ENCODE measurements at regions not wholly inside any gene's neighbourhood (a gene's known extent, or its start where the extent isn't known, plus 50 kb on each side); places are given as distances from the start of the nearest gene placed in this dataset.
"Not testable (repeated sequence)": the region's sequence is repeated elsewhere in the genome, so short reads cannot be mapped to it uniquely, and the experiment has no call there.

GRCh38 chr4:49262786-49263185 is 276.7 kb downstream of the CWH43 start:
- not testable (repeated sequence) for H2AK5ac ChIP-seq (ENCODE audit: low read length); H3K79me1 ChIP-seq (ENCODE audit: low read length); H2BK15ac ChIP-seq (replicated peaks; ENCODE audit: low read depth)

GRCh38 chr4:49270435-49270834 is 284.4 kb downstream of the CWH43 start:
- not testable (repeated sequence) for H3K4me3 ChIP-seq (ENCODE audit: low read length); H3K23ac ChIP-seq (ENCODE audit: low read length); H2AK5ac ChIP-seq (ENCODE audit: low read length); H3K36me3 ChIP-seq (ENCODE audit: control insufficient read depth, insufficient read depth, low read length); H3K79me1 ChIP-seq (ENCODE audit: low read length); H3K4ac ChIP-seq (ENCODE audit: low read depth, low read length); H3K4me1 ChIP-seq (ENCODE audit: control insufficient read depth, low read depth, low read length); DNase-seq; H3K56ac ChIP-seq (ENCODE audit: low read length); H3K18ac ChIP-seq (ENCODE audit: low read length); H3K9ac ChIP-seq (ENCODE audit: low read length); H3K4me2 ChIP-seq (ENCODE audit: low read length); H3K79me2 ChIP-seq (ENCODE audit: control insufficient read depth, insufficient read depth, low read length); H2BK120ac ChIP-seq (ENCODE audit: low read depth, low read length); H2BK5ac ChIP-seq (ENCODE audit: low read length); H4K8ac ChIP-seq (ENCODE audit: low read depth, low read length); H3K27ac ChIP-seq (ENCODE audit: low read depth, low read length); H4K5ac ChIP-seq (ENCODE audit: low read length); H3K27me3 ChIP-seq (ENCODE audit: insufficient read depth, low read length, poor library complexity); H2BK15ac ChIP-seq (replicated peaks; ENCODE audit: low read depth)
- WGBS (ENCODE audit: extremely low coverage, insufficient coverage, low lambda C conversion rate): no CpG with 5 or more reads among the region's 28 CpGs

More at GRCh38 chr4:49262786-49263185, 276.7 kb downstream of the CWH43 start:
- not testable (repeated sequence) for H3K9ac ChIP-seq (ENCODE audit: low read length); H3K4me1 ChIP-seq (ENCODE audit: control insufficient read depth, low read depth, low read length); H3K36me3 ChIP-seq (ENCODE audit: control insufficient read depth, insufficient read depth, low read length); DNase-seq; H3K4me3 ChIP-seq (ENCODE audit: low read length); H2BK120ac ChIP-seq (ENCODE audit: low read depth, low read length); H2BK5ac ChIP-seq (ENCODE audit: low read length); H3K27ac ChIP-seq (ENCODE audit: low read depth, low read length); H4K5ac ChIP-seq (ENCODE audit: low read length); H4K8ac ChIP-seq (ENCODE audit: low read depth, low read length); H3K23ac ChIP-seq (ENCODE audit: low read length); H3K79me2 ChIP-seq (ENCODE audit: control insufficient read depth, insufficient read depth, low read length); H3K56ac ChIP-seq (ENCODE audit: low read length); H3K4me2 ChIP-seq (ENCODE audit: low read length); H3K4ac ChIP-seq (ENCODE audit: low read depth, low read length); H3K18ac ChIP-seq (ENCODE audit: low read length); H3K27me3 ChIP-seq (ENCODE audit: insufficient read depth, low read length, poor library complexity)
- WGBS (ENCODE audit: extremely low coverage, insufficient coverage, low lambda C conversion rate): no CpG with 5 or more reads among the region's 2 CpGs

GRCh38 chr4:49270912-49271311 is 284.8 kb downstream of the CWH43 start:
- WGBS (ENCODE audit: extremely low coverage, insufficient coverage, low lambda C conversion rate): no CpG with 5 or more reads among the region's 21 CpGs
- not testable (repeated sequence) for H4K5ac ChIP-seq (ENCODE audit: low read length); H3K4me2 ChIP-seq (ENCODE audit: low read length); H2BK5ac ChIP-seq (ENCODE audit: low read length); H3K9ac ChIP-seq (ENCODE audit: low read length); H4K8ac ChIP-seq (ENCODE audit: low read depth, low read length); H3K27me3 ChIP-seq (ENCODE audit: insufficient read depth, low read length, poor library complexity); H3K4me1 ChIP-seq (ENCODE audit: control insufficient read depth, low read depth, low read length); DNase-seq; H3K4me3 ChIP-seq (ENCODE audit: low read length); H3K18ac ChIP-seq (ENCODE audit: low read length); H2BK120ac ChIP-seq (ENCODE audit: low read depth, low read length); H3K79me2 ChIP-seq (ENCODE audit: control insufficient read depth, insufficient read depth, low read length); H3K4ac ChIP-seq (ENCODE audit: low read depth, low read length); H2BK15ac ChIP-seq (replicated peaks; ENCODE audit: low read depth); H3K36me3 ChIP-seq (ENCODE audit: control insufficient read depth, insufficient read depth, low read length); H2AK5ac ChIP-seq (ENCODE audit: low read length); H3K23ac ChIP-seq (ENCODE audit: low read length); H3K56ac ChIP-seq (ENCODE audit: low read length); H3K27ac ChIP-seq (ENCODE audit: low read depth, low read length); H3K79me1 ChIP-seq (ENCODE audit: low read length)

DNA sequence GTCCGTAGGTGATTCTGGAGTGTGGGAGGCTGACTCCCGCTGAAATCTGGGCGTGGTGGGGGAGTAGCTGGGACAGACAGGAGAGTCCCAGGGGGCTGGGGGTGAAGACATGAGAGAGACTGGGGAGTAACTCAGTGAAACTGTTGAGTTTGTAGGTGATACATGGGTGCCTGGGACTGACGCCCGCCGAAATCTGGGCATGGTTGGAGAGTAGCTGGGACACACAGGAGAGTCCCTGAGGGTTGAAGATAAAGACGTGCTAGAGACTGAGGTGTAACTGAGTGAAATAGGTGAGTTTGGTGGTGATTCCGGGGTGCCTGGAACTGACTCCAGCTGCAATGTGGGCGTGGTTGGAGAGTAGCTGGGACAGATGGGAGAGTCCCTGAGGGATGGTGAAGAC is 299.8 kb downstream of the CWH43 start:
- H3K56ac ChIP-seq (ENCODE audit: low read length); H4K8ac ChIP-seq (ENCODE audit: low read depth, low read length); H3K27ac ChIP-seq (ENCODE audit: low read depth, low read length); H3K79me2 ChIP-seq (ENCODE audit: control insufficient read depth, insufficient read depth, low read length); H3K23ac ChIP-seq (ENCODE audit: low read length); H3K4me1 ChIP-seq (ENCODE audit: control insufficient read depth, low read depth, low read length); H2BK120ac ChIP-seq (ENCODE audit: low read depth, low read length); H3K4ac ChIP-seq (ENCODE audit: low read depth, low read length); DNase-seq; H3K36me3 ChIP-seq (ENCODE audit: control insufficient read depth, insufficient read depth, low read length); H2BK15ac ChIP-seq (replicated peaks; ENCODE audit: low read depth); H2AK5ac ChIP-seq (ENCODE audit: low read length); H4K5ac ChIP-seq (ENCODE audit: low read length); H3K79me1 ChIP-seq (ENCODE audit: low read length); H2BK5ac ChIP-seq (ENCODE audit: low read length); H3K9ac ChIP-seq (ENCODE audit: low read length); H3K4me2 ChIP-seq (ENCODE audit: low read length); H3K18ac ChIP-seq (ENCODE audit: low read length); H3K4me3 ChIP-seq (ENCODE audit: low read length); H3K27me3 ChIP-seq (ENCODE audit: insufficient read depth, low read length, poor library complexity): not testable (repeated sequence)
- no CpG with 5 or more reads among the region's 9 CpGs for WGBS (ENCODE audit: extremely low coverage, insufficient coverage, low lambda C conversion rate)

DNA sequence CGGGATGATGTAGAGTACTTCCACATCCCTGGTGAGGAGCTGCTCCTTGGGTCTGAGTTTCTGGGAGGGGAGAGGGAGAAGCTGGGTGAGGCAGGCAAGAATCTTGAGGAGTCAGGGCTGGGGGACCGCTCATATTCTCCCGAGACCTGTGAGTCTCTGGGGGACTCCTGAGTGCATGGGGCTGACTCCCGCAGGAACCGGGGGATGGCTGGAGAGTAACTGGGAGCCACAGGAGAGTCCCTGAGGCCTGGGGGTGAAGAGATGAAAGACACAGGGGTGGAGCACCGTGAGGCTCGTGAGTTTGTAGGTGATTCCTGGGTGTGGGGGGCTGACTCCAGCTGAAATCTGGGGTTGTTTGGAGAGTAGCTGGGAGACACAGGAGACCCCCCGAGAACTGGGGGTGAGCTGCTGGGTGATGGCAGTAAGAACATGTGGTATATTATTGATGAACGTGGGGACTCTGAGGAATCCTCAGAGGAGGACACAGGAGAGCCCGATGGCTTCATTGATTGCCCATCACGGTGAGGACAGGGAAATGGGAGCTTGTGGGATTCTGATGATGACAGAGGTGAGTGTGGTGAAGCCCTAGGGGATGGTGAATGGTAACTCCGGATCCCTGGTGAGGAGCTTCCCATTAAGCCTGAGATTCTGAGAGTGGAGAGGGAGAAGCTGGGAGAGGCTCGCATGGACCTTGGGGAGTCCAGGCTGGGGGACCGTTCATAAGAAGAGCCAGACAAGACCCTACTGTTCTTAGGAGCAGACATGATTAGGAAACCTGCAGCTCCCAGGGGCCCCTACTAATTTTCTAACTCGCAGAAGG is 301.1 kb downstream of the CWH43 start:
- no CpG with 5 or more reads among the region's 15 CpGs for WGBS (ENCODE audit: extremely low coverage, insufficient coverage, low lambda C conversion rate)

DNA sequence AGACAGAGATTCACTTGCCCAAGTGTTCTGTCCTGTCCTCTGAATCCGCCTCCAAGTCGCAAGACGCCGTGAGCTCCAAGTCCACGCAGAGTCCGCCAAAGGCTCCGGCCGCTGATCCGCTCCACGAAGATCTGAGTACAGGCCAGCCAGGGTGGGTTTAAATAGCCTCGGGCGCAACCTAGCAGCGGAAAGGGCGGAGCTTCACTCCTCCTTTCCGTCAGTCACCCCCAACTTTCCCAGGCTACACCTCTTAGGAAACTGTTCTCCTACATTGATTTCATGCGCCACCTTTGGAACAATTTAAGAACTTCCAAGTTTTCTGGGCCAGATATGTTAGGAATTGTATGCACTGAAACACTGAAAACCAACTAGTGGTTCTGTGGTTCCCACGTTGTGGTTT is 301.8 kb downstream of the CWH43 start:
- H3K4ac ChIP-seq (ENCODE audit: low read depth, low read length); H3K4me1 ChIP-seq (ENCODE audit: control insufficient read depth, low read depth, low read length); H3K56ac ChIP-seq (ENCODE audit: low read length); H3K27me3 ChIP-seq (ENCODE audit: insufficient read depth, low read length, poor library complexity); H2AK5ac ChIP-seq (ENCODE audit: low read length); H2BK15ac ChIP-seq (replicated peaks; ENCODE audit: low read depth); H4K5ac ChIP-seq (ENCODE audit: low read length); H3K36me3 ChIP-seq (ENCODE audit: control insufficient read depth, insufficient read depth, low read length); H3K23ac ChIP-seq (ENCODE audit: low read length); H3K18ac ChIP-seq (ENCODE audit: low read length); H3K27ac ChIP-seq (ENCODE audit: low read depth, low read length); H2BK120ac ChIP-seq (ENCODE audit: low read depth, low read length); H2BK5ac ChIP-seq (ENCODE audit: low read length); H4K8ac ChIP-seq (ENCODE audit: low read depth, low read length); H3K4me2 ChIP-seq (ENCODE audit: low read length); H3K79me2 ChIP-seq (ENCODE audit: control insufficient read depth, insufficient read depth, low read length); H3K9ac ChIP-seq (ENCODE audit: low read length); H3K79me1 ChIP-seq (ENCODE audit: low read length): not testable (repeated sequence)
- whole genome bisulfite sequencing (ENCODE audit: extremely low coverage, insufficient coverage, low lambda C conversion rate): no CpG with 5 or more reads among the region's 17 CpGs
- H3K4me3 ChIP-seq (ENCODE audit: low read length): peak overlapping the region; percentile 18
- peak; percentile 11 for DNase-seq

More for the DNA sequence above, 301.1 kb downstream of the CWH43 start:
- H3K27ac ChIP-seq (ENCODE audit: low read depth, low read length); H2BK15ac ChIP-seq (replicated peaks; ENCODE audit: low read depth); H3K79me2 ChIP-seq (ENCODE audit: control insufficient read depth, insufficient read depth, low read length); H2BK120ac ChIP-seq (ENCODE audit: low read depth, low read length); H3K36me3 ChIP-seq (ENCODE audit: control insufficient read depth, insufficient read depth, low read length); H3K56ac ChIP-seq (ENCODE audit: low read length); H2AK5ac ChIP-seq (ENCODE audit: low read length); H3K4me3 ChIP-seq (ENCODE audit: low read length); H4K8ac ChIP-seq (ENCODE audit: low read depth, low read length); H3K9ac ChIP-seq (ENCODE audit: low read length); H3K4me1 ChIP-seq (ENCODE audit: control insufficient read depth, low read depth, low read length); H4K5ac ChIP-seq (ENCODE audit: low read length); H3K18ac ChIP-seq (ENCODE audit: low read length); H3K4me2 ChIP-seq (ENCODE audit: low read length); H3K4ac ChIP-seq (ENCODE audit: low read depth, low read length); H3K79me1 ChIP-seq (ENCODE audit: low read length); H2BK5ac ChIP-seq (ENCODE audit: low read length); H3K27me3 ChIP-seq (ENCODE audit: insufficient read depth, low read length, poor library complexity); DNase-seq; H3K23ac ChIP-seq (ENCODE audit: low read length): not testable (repeated sequence)
